ENCODE measurements at regions not wholly inside any gene's neighbourhood (a gene's known extent, or its start where the extent isn't known, plus 50 kb on each side); places are given as distances from the start of the nearest gene placed in this dataset.
"Not testable (repeated sequence)": the region's sequence is repeated elsewhere in the genome, so short reads cannot be mapped to it uniquely, and the experiment has no call there.

GRCh38 chr7:149930374-149931068, 56.8 kb downstream of the ATP6V0E2 start:
- not testable (repeated sequence) for DNase-seq

GRCh38 chr7:149933776-149934175, 60.0 kb downstream of the ATP6V0E2 start:
- DNase-seq = not testable (repeated sequence)

GRCh38 chr7:149947346-149947745, 73.6 kb downstream of the ATP6V0E2 start:
- not testable (repeated sequence) for DNase-seq

- not testable (repeated sequence) for DNase-seq
These were observed 74.7 kb downstream of the ATP6V0E2 start for GRCh38 chr7:149948444-149948843.

GRCh38 chr7:149949863-149950577, 76.3 kb downstream of the ATP6V0E2 start:
- not testable (repeated sequence) for DNase-seq

- not testable (repeated sequence) for DNase-seq
These were observed 76.8 kb downstream of the ATP6V0E2 start for GRCh38 chr7:149950578-149950924.

GRCh38 chr7:149951579-149951978, 77.8 kb downstream of the ATP6V0E2 start:
- not testable (repeated sequence) for DNase-seq

- not testable (repeated sequence) for DNase-seq
These were observed 85.1 kb downstream of the ATP6V0E2 start for GRCh38 chr7:149958880-149959279.

GRCh38 chr7:149960863-149961262, 87.1 kb downstream of the ATP6V0E2 start:
- DNase-seq = not testable (repeated sequence)

GRCh38 chr7:149961878-149962277, 88.1 kb downstream of the ATP6V0E2 start:
- DNase-seq = not testable (repeated sequence)

GRCh38 chr7:149962685-149963319, 89.0 kb downstream of the ATP6V0E2 start:
- not testable (repeated sequence) for DNase-seq

- DNase-seq = not testable (repeated sequence)
These were observed 90.2 kb downstream of the ATP6V0E2 start for GRCh38 chr7:149963985-149964384.

- not testable (repeated sequence) for DNase-seq
These were observed 92.7 kb downstream of the ATP6V0E2 start for GRCh38 chr7:149966444-149966843.

GRCh38 chr7:149972977-149973376, 99.2 kb downstream of the ATP6V0E2 start:
- not testable (repeated sequence) for DNase-seq

- not testable (repeated sequence) for DNase-seq
These were observed 99.9 kb downstream of the ATP6V0E2 start for GRCh38 chr7:149973681-149974080.

GRCh38 chr7:149975608-149976007, 101.8 kb downstream of the ATP6V0E2 start:
- DNase-seq = not testable (repeated sequence)

- not testable (repeated sequence) for DNase-seq
These were observed 104.8 kb downstream of the ATP6V0E2 start for GRCh38 chr7:149978537-149978936.

- not testable (repeated sequence) for DNase-seq
These were observed 105.2 kb downstream of the ATP6V0E2 start for GRCh38 chr7:149978944-149979343.

- not testable (repeated sequence) for DNase-seq
These were observed 108.9 kb downstream of the ATP6V0E2 start for GRCh38 chr7:149982537-149983112.

GRCh38 chr7:149986866-149987265, 113.1 kb downstream of the ATP6V0E2 start:
- DNase-seq = not testable (repeated sequence)

- DNase-seq = not testable (repeated sequence)
These were observed 118.0 kb downstream of the ATP6V0E2 start for GRCh38 chr7:149991652-149992302.

GRCh38 chr7:149992366-149992765, 118.6 kb downstream of the ATP6V0E2 start:
- not testable (repeated sequence) for DNase-seq

Data from skin of body (tissue), 1 donor.